NCI-H1048 (cell line): ENCODE measurements at regions not wholly inside any gene's neighbourhood (a gene's known extent, or its start where the extent isn't known, plus 50 kb on each side); places are given as distances from the start of the nearest gene placed in this dataset.

Source experiments
- DNase-seq: peaks from one replicate; lab custom pipeline; 2025; lab: John Stamatoyannopoulos, UW

GRCh38 chr5:103849934-103850333 lies 287.3 kb upstream of the NUDT12 start:
- no peak for DNase-seq

GRCh38 chr5:103847060-103847459 lies 284.5 kb upstream of the NUDT12 start:
- no peak for DNase-seq

GRCh38 chr5:103842936-103843335 lies 280.3 kb upstream of the NUDT12 start:
- DNase-seq, result no peak

GRCh38 chr5:103840600-103840999 lies 278.0 kb upstream of the NUDT12 start:
- no peak for DNase-seq

- no peak for DNase-seq
Observed at GRCh38 chr5:103834216-103834615, 271.6 kb upstream of the NUDT12 start.

GRCh38 chr5:103829585-103829984 lies 267.0 kb upstream of the NUDT12 start:
- no peak for DNase-seq

- DNase-seq, result no peak
Observed at GRCh38 chr5:103827976-103828375, 265.4 kb upstream of the NUDT12 start.

GRCh38 chr5:103821361-103821760 lies 258.8 kb upstream of the NUDT12 start:
- DNase-seq, result no peak

GRCh38 chr5:103808464-103809106 lies 246.0 kb upstream of the NUDT12 start:
- DNase-seq, result peak; percentile 31

- DNase-seq, result no peak
Observed at GRCh38 chr5:103804711-103805110, 242.1 kb upstream of the NUDT12 start.

GRCh38 chr5:103801681-103802080 lies 239.1 kb upstream of the NUDT12 start:
- no peak for DNase-seq

- no peak for DNase-seq
Observed at GRCh38 chr5:103800741-103801495, 238.3 kb upstream of the NUDT12 start.

- no peak for DNase-seq
Observed at GRCh38 chr5:103793595-103794182, 231.1 kb upstream of the NUDT12 start.

GRCh38 chr5:103785569-103785968 lies 223.0 kb upstream of the NUDT12 start:
- no peak for DNase-seq

- DNase-seq, result no peak
Observed at GRCh38 chr5:103783669-103784068, 221.1 kb upstream of the NUDT12 start.

GRCh38 chr5:103780794-103781193 lies 218.2 kb upstream of the NUDT12 start:
- DNase-seq, result no peak

- no peak for DNase-seq
Observed at GRCh38 chr5:103774721-103775120, 212.1 kb upstream of the NUDT12 start.

- DNase-seq, result no peak
Observed at GRCh38 chr5:103772248-103772647, 209.7 kb upstream of the NUDT12 start.

GRCh38 chr5:103764403-103764802 lies 201.8 kb upstream of the NUDT12 start:
- no peak for DNase-seq

GRCh38 chr5:103758996-103759395 lies 196.4 kb upstream of the NUDT12 start:
- DNase-seq, result no peak

GRCh38 chr5:103755974-103756373 lies 193.4 kb upstream of the NUDT12 start:
- DNase-seq, result no peak

- DNase-seq, result no peak
Observed at GRCh38 chr5:103745353-103746065, 182.9 kb upstream of the NUDT12 start.

- no peak for DNase-seq
Observed at GRCh38 chr5:103744159-103744558, 181.6 kb upstream of the NUDT12 start.
